Stomach (tissue), 4 donors: ENCODE measurements at regions not wholly inside any gene's neighbourhood (a gene's known extent, or its start where the extent isn't known, plus 50 kb on each side); places are given as distances from the start of the nearest gene placed in this dataset.

ENCODE experiments used
- CTCF ChIP-seq, 7 experiments: fragments of 450-650 bp in 4 of 7; fragments of 200-600 bp in 3 of 7; sonication (generic) in 3 of 7; IDR thresholded peaks; one replicate each; pipeline ENCODE4 v1.5.1; 2016 to 2019; ENCODE audit warnings: antibody characterized with exemption in 7 of 7, control low read depth in 2 of 7, mild to moderate bottlenecking in 1 of 7
- EP300 ChIP-seq: sonication (generic); formaldehyde crosslinking; IDR thresholded peaks from one replicate; pipeline ENCODE4 v1.6.1; 2017; ENCODE audit warnings: antibody characterized with exemption
- POLR2A ChIP-seq, 4 donors: fragments of 450-650 bp; IDR thresholded peaks; one replicate each; pipeline ENCODE4 v1.6.1; 2016; ENCODE audit warnings: antibody characterized with exemption in 4 of 4, control low read depth in 2 of 4, mild to moderate bottlenecking in 1 of 4, moderate library complexity in 1 of 4

DNA sequence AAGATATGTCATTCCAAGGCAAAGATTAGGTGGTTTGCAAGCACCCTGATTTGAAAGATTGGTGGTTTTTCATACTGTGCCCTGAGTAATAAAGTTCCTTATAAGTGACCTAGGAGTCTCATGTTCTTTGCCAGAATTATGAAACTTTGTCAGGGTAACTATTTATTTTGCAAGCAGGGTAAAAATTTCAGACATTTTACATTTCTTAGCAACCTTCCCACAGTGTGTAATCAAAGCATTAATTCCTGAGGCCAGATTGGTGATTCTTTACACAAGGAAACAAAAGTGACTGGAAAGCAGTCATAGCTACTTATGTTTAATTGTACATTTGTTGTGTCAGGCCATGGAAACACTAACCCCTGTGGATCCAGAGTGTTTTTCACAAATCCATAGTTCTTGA is 998.0 kb upstream of the B3GALT2 start:
- TF ChIP-seq CTCF (IDR thresholded peaks at IDR 0.05), result no peak
- TF ChIP-seq POLR2A (IDR thresholded peaks at IDR 0.05), result no peak
- no peak for TF ChIP-seq EP300
